ENCODE measurements at regions not wholly inside any gene's neighbourhood (a gene's known extent, or its start where the extent isn't known, plus 50 kb on each side); places are given as distances from the start of the nearest gene placed in this dataset.

DNA sequence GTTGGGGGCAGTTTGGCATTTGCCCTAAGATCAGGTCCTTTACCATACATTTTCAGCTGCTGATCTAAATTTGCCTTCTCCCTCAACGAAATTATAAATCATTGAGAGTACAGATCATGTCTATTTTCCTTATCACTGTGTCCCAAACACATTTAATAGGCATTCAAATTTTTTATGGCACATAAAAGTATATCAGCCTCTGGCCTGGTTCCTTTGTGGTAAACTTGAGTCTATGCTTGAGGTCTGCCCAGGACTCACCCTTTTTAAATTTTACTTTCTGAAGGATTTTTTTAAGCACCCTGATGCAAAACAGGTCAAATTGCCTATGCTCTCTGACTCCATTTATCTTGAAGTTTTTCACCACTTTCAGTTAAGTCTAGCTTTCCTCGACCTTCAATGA lies 163.6 kb upstream of the GRIN3A start:
- TF ChIP-seq, protein P1, sequence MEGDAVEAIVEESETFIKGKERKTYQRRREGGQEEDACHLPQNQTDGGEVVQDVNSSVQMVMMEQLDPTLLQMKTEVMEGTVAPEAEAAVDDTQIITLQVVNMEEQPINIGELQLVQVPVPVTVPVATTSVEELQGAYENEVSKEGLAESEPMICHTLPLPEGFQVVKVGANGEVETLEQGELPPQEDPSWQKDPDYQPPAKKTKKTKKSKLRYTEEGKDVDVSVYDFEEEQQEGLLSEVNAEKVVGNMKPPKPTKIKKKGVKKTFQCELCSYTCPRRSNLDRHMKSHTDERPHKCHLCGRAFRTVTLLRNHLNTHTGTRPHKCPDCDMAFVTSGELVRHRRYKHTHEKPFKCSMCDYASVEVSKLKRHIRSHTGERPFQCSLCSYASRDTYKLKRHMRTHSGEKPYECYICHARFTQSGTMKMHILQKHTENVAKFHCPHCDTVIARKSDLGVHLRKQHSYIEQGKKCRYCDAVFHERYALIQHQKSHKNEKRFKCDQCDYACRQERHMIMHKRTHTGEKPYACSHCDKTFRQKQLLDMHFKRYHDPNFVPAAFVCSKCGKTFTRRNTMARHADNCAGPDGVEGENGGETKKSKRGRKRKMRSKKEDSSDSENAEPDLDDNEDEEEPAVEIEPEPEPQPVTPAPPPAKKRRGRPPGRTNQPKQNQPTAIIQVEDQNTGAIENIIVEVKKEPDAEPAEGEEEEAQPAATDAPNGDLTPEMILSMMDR (conservative IDR thresholded peaks at IDR 0.05; ENCODE audit: low read length): no peak
- TF ChIP-seq EZH2phosphoT487 (IDR thresholded peaks at IDR 0.05; ENCODE audit: borderline replicate concordance): no peak
